Common myeloid progenitor, CD34-positive (primary cell): ENCODE measurements at regions not wholly inside any gene's neighbourhood (a gene's known extent, or its start where the extent isn't known, plus 50 kb on each side); places are given as distances from the start of the nearest gene placed in this dataset.
A peak's percentile ranks its signal among the peaks of the same experiment; 100 is the strongest.

Source experiments
- CTCF ChIA-PET: fragments of 350-600 bp; sonication (Branson Sonifier 250); formaldehyde crosslinking; loops from one replicate; lab custom pipeline; 2021; ENCODE audit warnings: antibody characterized with exemption; lab: Charles Lee
- POLR2A ChIA-PET: fragments of 350-600 bp; sonication (Branson Sonifier 250); formaldehyde crosslinking; loops from one replicate; lab custom pipeline; 2021; ENCODE audit warnings: antibody characterized with exemption; lab: Charles Lee
- DNase-seq, 3 donors: peaks; one replicate each; pipeline versions ENCODE4 v3.0.0 to v3.0.0-alpha.2; 2013
- H3K27ac ChIP-seq, 2 experiments: 1 replicate in 1 of 2; 2 replicates in 1 of 2; pipeline ENCODE4 v1.7.0; 2013; ENCODE audit warnings: inconsistent platforms in 2 of 2, low read length in 2 of 2, mild to moderate bottlenecking in 2 of 2, low read depth in 1 of 2, moderate library complexity in 1 of 2; ENCODE audit not compliant: severe bottlenecking in 2 of 2, insufficient read depth in 1 of 2, poor library complexity in 1 of 2
- H3K27me3 ChIP-seq, 5 experiments: replicated peaks in 2 of 5; 1 replicate in 3 of 5; 2 replicates in 2 of 5; pipeline versions ENCODE4 v1.6.1 to v1.7.0; 2013; ENCODE audit warnings: low read length in 4 of 5, mild to moderate bottlenecking in 2 of 5, moderate library complexity in 2 of 5, inconsistent platforms in 1 of 5; ENCODE audit not compliant: insufficient read depth in 5 of 5, control insufficient read depth in 4 of 5
- H3K36me3 ChIP-seq, 4 experiments: 1 replicate in 2 of 4; 2 replicates in 2 of 4; pipeline versions ENCODE4 v1.6.1 to v1.7.0; 2013; ENCODE audit warnings: low read length in 3 of 4, control low read depth in 1 of 4, mild to moderate bottlenecking in 1 of 4; ENCODE audit not compliant: control insufficient read depth in 4 of 4, insufficient read depth in 4 of 4
- H3K4me1 ChIP-seq, 4 experiments: 1 replicate in 3 of 4; 2 replicates in 1 of 4; pipeline versions ENCODE4 v1.6.1 to v1.7.1; 2013; ENCODE audit warnings: low read length in 3 of 4, mild to moderate bottlenecking in 3 of 4, control low read depth in 1 of 4, inconsistent platforms in 1 of 4, moderate library complexity in 1 of 4; ENCODE audit not compliant: control insufficient read depth in 4 of 4, insufficient read depth in 4 of 4; ENCODE audit errors: control extremely low read depth in 1 of 4
- H3K4me3 ChIP-seq, 7 experiments: 1 replicate in 4 of 7; 2 replicates in 3 of 7; pipeline versions ENCODE4 v1.5.1 to v1.7.0; 2013; ENCODE audit warnings: mild to moderate bottlenecking in 7 of 7, low read length in 6 of 7, moderate library complexity in 6 of 7, inconsistent platforms in 2 of 7, low read depth in 2 of 7, control low read depth in 1 of 7; ENCODE audit not compliant: insufficient read depth in 4 of 7, control insufficient read depth in 1 of 7; ENCODE audit errors: extremely low read depth in 1 of 7
- H3K9me3 ChIP-seq, 5 experiments: 1 replicate in 4 of 5; 2 replicates in 1 of 5; pipeline versions ENCODE4 v1.6.1 to v1.7.1; 2013; ENCODE audit warnings: low read length in 4 of 5, mild to moderate bottlenecking in 2 of 5, inconsistent platforms in 1 of 5, low read depth in 1 of 5, moderate library complexity in 1 of 5; ENCODE audit not compliant: control insufficient read depth in 4 of 5, insufficient read depth in 2 of 5; ENCODE audit errors: control extremely low read depth in 1 of 5
- WGBS: methylation state at CpG from one replicate; pipeline ENCODE4 v1.1.5; 2013; ENCODE audit not compliant: insufficient coverage; 5-methylcytosine and 5-hydroxymethylcytosine counted together

- DNase-seq, result no peak
- ChIA-PET POLR2A (no interaction called here), CTCF (no interaction called here)
- H3K27ac ChIP-seq, result no peak overlapping the region
- 100% methylated on average over 1 of the region's 1 CpG for WGBS
- no peaks in the 10 kb centered on the region for H3K27me3 ChIP-seq
- no peak overlapping the region for H3K4me3 ChIP-seq
- H3K4me1 ChIP-seq, result peaks cover 5 to 47% (median 25%) of the 10 kb centered on the region in 4 experiments
- no peaks in the 10 kb centered on the region for H3K36me3 ChIP-seq
- no peaks in the 10 kb centered on the region for H3K9me3 ChIP-seq
Measured at GRCh38 chr3:111307676-111308075, 234.3 kb upstream of the CD96 start.

GRCh38 chr3:111311126-111311525 is 230.9 kb upstream of the CD96 start:
- no peaks in the 10 kb centered on the region for H3K36me3 ChIP-seq
- ChIA-PET CTCF (interaction anchor here (1.0 to 1.8 kb wide), 2 partner anchors 15 to 27 kb away, joined by 4 to 5 read pairs; no protein-coding TSS in a partner anchor), POLR2A (no interaction called here)
- peak overlapping the region in 1 of 7 experiments; percentile 11 for H3K4me3 ChIP-seq
- no peaks in the 10 kb centered on the region for H3K27me3 ChIP-seq
- H3K4me1 ChIP-seq, result peaks cover 5 to 49% (median 33%) of the 10 kb centered on the region in 4 experiments
- no peaks in the 10 kb centered on the region for H3K9me3 ChIP-seq
- H3K27ac ChIP-seq, result peak overlapping the region; percentile 19 to 52
- peak in 2 of 3 donors; percentile 34 to 48 for DNase-seq

- POLR2A ChIA-PET, result interaction anchor here (0.6 kb wide), 1 partner anchor 74 kb away, joined by 3 read pairs; no protein-coding TSS in a partner anchor
- peak; percentile 39 to 88 (median 78) for DNase-seq
Measured at GRCh38 chr3:111311709-111312235, 230.2 kb upstream of the CD96 start.

GRCh38 chr3:111314181-111314873 is 227.7 kb upstream of the CD96 start:
- Histone ChIP-seq H3K9me3 (no peaks in the 10 kb centered on the region), H3K36me3 (no peaks in the 10 kb centered on the region), H3K4me3 (no peak overlapping the region), H3K27me3 (no peaks in the 10 kb centered on the region), H3K4me1 (peaks cover 5 to 47% (median 33%) of the 10 kb centered on the region in 4 experiments), H3K27ac (no peak overlapping the region)
- CTCF ChIA-PET, result no interaction called here
- no peak for DNase-seq
- POLR2A ChIA-PET, result no interaction called here

More at GRCh38 chr3:111311709-111312235, 230.2 kb upstream of the CD96 start:
- H3K27ac ChIP-seq, result peak overlapping the region; percentile 19 to 52
- no peaks in the 10 kb centered on the region for H3K9me3 ChIP-seq
- 4% methylated on average over 2 of the region's 2 CpGs for WGBS
- H3K4me3 ChIP-seq, result peak overlapping the region in 1 of 7 experiments; percentile 11
- H3K36me3 ChIP-seq, result no peaks in the 10 kb centered on the region
- no peaks in the 10 kb centered on the region for H3K27me3 ChIP-seq
- H3K4me1 ChIP-seq, result peaks cover 5 to 49% (median 33%) of the 10 kb centered on the region in 4 experiments
- CTCF ChIA-PET, result interaction anchor here (1.0 to 1.8 kb wide), 2 partner anchors 16 to 26 kb away, joined by 4 to 5 read pairs; no protein-coding TSS in a partner anchor

- H3K27ac ChIP-seq, result no peak overlapping the region
- H3K4me3 ChIP-seq, result no peak overlapping the region
- no peaks in the 10 kb centered on the region for H3K27me3 ChIP-seq
- H3K9me3 ChIP-seq, result no peaks in the 10 kb centered on the region
- ChIA-PET POLR2A (no interaction called here), CTCF (interaction anchor here (2.5 kb wide), 1 partner anchor 22 kb away, joined by 5 read pairs; no protein-coding TSS in a partner anchor)
- 49% methylated on average over 5 of the region's 5 CpGs for WGBS
- no peak for DNase-seq
- peaks cover 5 to 44% (median 32%) of the 10 kb centered on the region in 4 experiments for H3K4me1 ChIP-seq
- no peaks in the 10 kb centered on the region for H3K36me3 ChIP-seq
Measured at GRCh38 chr3:111314898-111315297, 227.1 kb upstream of the CD96 start.

GRCh38 chr3:111315930-111316587 is 225.9 kb upstream of the CD96 start:
- H3K4me1 ChIP-seq, result peaks cover 9 to 32% (median 22%) of the 10 kb centered on the region in 4 experiments
- POLR2A ChIA-PET, result interaction anchor here (0.6 kb wide), 1 partner anchor 903 kb away, joined by 3 read pairs; no protein-coding TSS in a partner anchor
- no peaks in the 10 kb centered on the region for H3K9me3 ChIP-seq
- no peak overlapping the region for H3K4me3 ChIP-seq
- no peaks in the 10 kb centered on the region for H3K36me3 ChIP-seq
- H3K27me3 ChIP-seq, result no peaks in the 10 kb centered on the region
- WGBS, result 100% methylated on average over 2 of the region's 4 CpGs
- no peak for DNase-seq
- CTCF ChIA-PET, result interaction anchor here (2.5 kb wide), 1 partner anchor 21 kb away, joined by 5 read pairs; no protein-coding TSS in a partner anchor
- H3K27ac ChIP-seq, result no peak overlapping the region
